ENCODE measurements at regions not wholly inside any gene's neighbourhood (a gene's known extent, or its start where the extent isn't known, plus 50 kb on each side); places are given as distances from the start of the nearest gene placed in this dataset.

- TF ChIP-seq, protein P1, sequence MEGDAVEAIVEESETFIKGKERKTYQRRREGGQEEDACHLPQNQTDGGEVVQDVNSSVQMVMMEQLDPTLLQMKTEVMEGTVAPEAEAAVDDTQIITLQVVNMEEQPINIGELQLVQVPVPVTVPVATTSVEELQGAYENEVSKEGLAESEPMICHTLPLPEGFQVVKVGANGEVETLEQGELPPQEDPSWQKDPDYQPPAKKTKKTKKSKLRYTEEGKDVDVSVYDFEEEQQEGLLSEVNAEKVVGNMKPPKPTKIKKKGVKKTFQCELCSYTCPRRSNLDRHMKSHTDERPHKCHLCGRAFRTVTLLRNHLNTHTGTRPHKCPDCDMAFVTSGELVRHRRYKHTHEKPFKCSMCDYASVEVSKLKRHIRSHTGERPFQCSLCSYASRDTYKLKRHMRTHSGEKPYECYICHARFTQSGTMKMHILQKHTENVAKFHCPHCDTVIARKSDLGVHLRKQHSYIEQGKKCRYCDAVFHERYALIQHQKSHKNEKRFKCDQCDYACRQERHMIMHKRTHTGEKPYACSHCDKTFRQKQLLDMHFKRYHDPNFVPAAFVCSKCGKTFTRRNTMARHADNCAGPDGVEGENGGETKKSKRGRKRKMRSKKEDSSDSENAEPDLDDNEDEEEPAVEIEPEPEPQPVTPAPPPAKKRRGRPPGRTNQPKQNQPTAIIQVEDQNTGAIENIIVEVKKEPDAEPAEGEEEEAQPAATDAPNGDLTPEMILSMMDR (IDR thresholded peaks at IDR 0.05): no peak
- TF ChIP-seq POLR2A (IDR thresholded peaks at IDR 0.05): no peak
These were observed 715.2 kb upstream of the MANEA start for GRCh38 chr6:94862112-94862511.
